H9 (cell line): ENCODE measurements at regions not wholly inside any gene's neighbourhood (a gene's known extent, or its start where the extent isn't known, plus 50 kb on each side); places are given as distances from the start of the nearest gene placed in this dataset.

Experiments used
- DNase-seq: peaks from one replicate; pipeline ENCODE4 v3.0.0-alpha.2; 2017
- H2AFZ ChIP-seq: one replicate; pipeline ENCODE4 v1.6.1; 2013; ENCODE audit warnings: mild to moderate bottlenecking, low read length, control low read depth, moderate library complexity
- H2AK5ac ChIP-seq: 2 replicates; pipeline ENCODE4 v1.6.1; 2013; ENCODE audit warnings: low read length, control low read depth, mixed read lengths; ENCODE audit not compliant: insufficient read length
- H2BK120ac ChIP-seq: one replicate; pipeline ENCODE4 v1.6.1; 2013; ENCODE audit warnings: low read depth, mild to moderate bottlenecking, low read length, control low read depth, inconsistent platforms; ENCODE audit not compliant: poor library complexity, severe bottlenecking
- H2BK12ac ChIP-seq: 2 replicates; pipeline ENCODE4 v1.6.1; 2013; ENCODE audit warnings: low read length, control low read depth, mixed read lengths, low read depth; ENCODE audit not compliant: insufficient read length
- H2BK15ac ChIP-seq: 2 replicates; pipeline ENCODE4 v1.6.1; 2013; ENCODE audit warnings: low read depth, low read length, control low read depth
- H2BK20ac ChIP-seq: one replicate; pipeline ENCODE4 v1.6.1; 2013; ENCODE audit warnings: low read depth, mild to moderate bottlenecking, low read length, control low read depth, inconsistent platforms; ENCODE audit not compliant: poor library complexity, severe bottlenecking
- H2BK5ac ChIP-seq: 2 replicates; pipeline ENCODE4 v1.6.1; 2013; ENCODE audit warnings: low read length, control low read depth, mixed read lengths; ENCODE audit not compliant: insufficient read length
- H3K14ac ChIP-seq: 2 replicates; pipeline ENCODE4 v1.6.1; 2013; ENCODE audit warnings: low read length, control low read depth; ENCODE audit not compliant: insufficient read depth
- H3K18ac ChIP-seq: 2 replicates; pipeline ENCODE4 v1.6.1; 2013; ENCODE audit warnings: low read depth, mild to moderate bottlenecking, mixed read lengths, low read length, control low read depth; ENCODE audit not compliant: insufficient read length
- H3K23ac ChIP-seq: 2 replicates; pipeline ENCODE4 v1.6.1; 2013; ENCODE audit warnings: low read length, control low read depth, mixed read lengths, low read depth; ENCODE audit not compliant: insufficient read length
- H3K23me2 ChIP-seq: 2 replicates; pipeline ENCODE4 v1.6.1; 2013; ENCODE audit warnings: low read depth, mild to moderate bottlenecking, mixed read lengths, low read length, control low read depth; ENCODE audit not compliant: insufficient read length, poor library complexity, severe bottlenecking
- H3K27ac ChIP-seq: 2 replicates; pipeline ENCODE4 v1.5.1; 2013; ENCODE audit warnings: low read length, control low read depth, mixed read lengths, low read depth; ENCODE audit not compliant: insufficient read length
- H3K27me3 ChIP-seq: 2 replicates; pipeline ENCODE4 v1.6.1; 2013; ENCODE audit warnings: low read length, control low read depth, inconsistent platforms; ENCODE audit not compliant: insufficient read depth
- H3K4ac ChIP-seq: 2 replicates; pipeline ENCODE4 v1.6.1; 2013; ENCODE audit warnings: low read depth, mild to moderate bottlenecking, control low read depth, inconsistent platforms, low read length, moderate library complexity
- H3K4me1 ChIP-seq: 2 replicates; pipeline ENCODE4 v1.6.1; 2013; ENCODE audit warnings: low read length, control low read depth, inconsistent platforms; ENCODE audit not compliant: insufficient read depth
- H3K4me2 ChIP-seq: 2 replicates; pipeline ENCODE4 v1.6.1; 2013; ENCODE audit warnings: low read length, control low read depth, mixed read lengths; ENCODE audit not compliant: insufficient read length, insufficient read depth
- H3K56ac ChIP-seq: 2 replicates; pipeline ENCODE4 v1.6.1; 2013; ENCODE audit warnings: low read depth, mild to moderate bottlenecking, mixed read lengths, low read length, control low read depth; ENCODE audit not compliant: insufficient read length
- H3K79me1 ChIP-seq: 2 replicates; pipeline ENCODE4 v1.6.1; 2013; ENCODE audit warnings: low read depth, mild to moderate bottlenecking, moderate library complexity, low read length, control low read depth, inconsistent platforms; ENCODE audit not compliant: insufficient read depth, poor library complexity, severe bottlenecking
- H3K79me2 ChIP-seq: 2 replicates; pipeline ENCODE4 v1.6.1; 2013; ENCODE audit warnings: low read length, control low read depth, inconsistent platforms; ENCODE audit not compliant: insufficient read depth
- H3K9ac ChIP-seq: 2 replicates; pipeline ENCODE4 v1.6.1; 2013; ENCODE audit warnings: low read length, control low read depth, mixed read lengths; ENCODE audit not compliant: insufficient read length; ENCODE audit errors: extremely low read depth
- H3K9me3 ChIP-seq: one replicate; pipeline ENCODE4 v1.6.1; 2013; ENCODE audit warnings: low read depth, low read length, inconsistent platforms; ENCODE audit not compliant: control insufficient read depth
- H3T11ph ChIP-seq: one replicate; pipeline ENCODE4 v1.6.1; 2013; ENCODE audit warnings: mild to moderate bottlenecking, low read length, control low read depth, inconsistent platforms
- H4K20me1 ChIP-seq: one replicate; pipeline ENCODE4 v1.6.1; 2013; ENCODE audit not compliant: control insufficient read depth, insufficient read length, insufficient read depth
- H4K5ac ChIP-seq: 2 replicates; pipeline ENCODE4 v1.6.1; 2013; ENCODE audit warnings: low read depth, mild to moderate bottlenecking, mixed read lengths, low read length, control low read depth; ENCODE audit not compliant: insufficient read length
- H4K8ac ChIP-seq: replicated peaks from 2 replicates; pipeline ENCODE4 v1.6.1; 2013; ENCODE audit warnings: low read length, control low read depth, mixed read lengths, low read depth; ENCODE audit not compliant: insufficient read length
- H4K91ac ChIP-seq: 2 replicates; pipeline ENCODE4 v1.6.1; 2013; ENCODE audit warnings: low read depth, mild to moderate bottlenecking, moderate library complexity, mixed read lengths, low read length, control low read depth; ENCODE audit not compliant: insufficient read length
- H3K27ac Mint-ChIP-seq, 3 experiments: 2 replicates in 2 of 3; 3 replicates in 1 of 3; pipeline ENCODE4 v1.8.0; 2020 to 2021; ENCODE audit warnings: mixed read lengths in 3 of 3, mild to moderate bottlenecking in 1 of 3, moderate library complexity in 1 of 3
- H3K27me3 Mint-ChIP-seq: 2 replicates; pipeline ENCODE4 v1.8.0; 2021; ENCODE audit warnings: low read depth, mild to moderate bottlenecking, moderate library complexity, mixed read lengths
- H3K36me3 Mint-ChIP-seq, 3 experiments: 2 replicates in 2 of 3; 3 replicates in 1 of 3; pipeline ENCODE4 v1.8.0; 2020 to 2021; ENCODE audit warnings: low read depth in 3 of 3, mixed read lengths in 3 of 3; ENCODE audit not compliant: insufficient read depth in 1 of 3
- H3K4me1 Mint-ChIP-seq, 2 experiments: 2 replicates each; pipeline ENCODE4 v1.8.0; 2020; ENCODE audit warnings: mixed read lengths in 2 of 2
- H3K4me3 Mint-ChIP-seq, 2 experiments: 2 replicates in 1 of 2; 3 replicates in 1 of 2; pipeline ENCODE4 v1.8.0; 2020 to 2021; ENCODE audit warnings: mild to moderate bottlenecking in 2 of 2, mixed read lengths in 2 of 2, moderate library complexity in 1 of 2
- H3K9me3 Mint-ChIP-seq, 2 experiments: 2 replicates in 1 of 2; 3 replicates in 1 of 2; pipeline ENCODE4 v1.8.0; 2020; ENCODE audit warnings: mild to moderate bottlenecking in 2 of 2, mixed read lengths in 2 of 2, moderate library complexity in 1 of 2
- WGBS: extraction: QIAGEN DNeasy Blood & Tissue Kit; methylation state at CpG from one replicate; pipeline ENCODE4 v1.1.7; 2013; ENCODE audit warnings: missing lambda C conversion rate, low lambda C conversion rate, mixed read lengths; ENCODE audit not compliant: insufficient read length; ENCODE audit errors: extremely low coverage; 5-methylcytosine and 5-hydroxymethylcytosine counted together
- TF ChIP-seq, protein P1 (sequence below): fragments of 200-600 bp; sonication (generic); conservative IDR thresholded peaks from 3 replicates; pipeline ENCODE4 v1.8.0; 2021; ENCODE audit warnings: antibody characterized with exemption, mild to moderate bottlenecking

DNA sequence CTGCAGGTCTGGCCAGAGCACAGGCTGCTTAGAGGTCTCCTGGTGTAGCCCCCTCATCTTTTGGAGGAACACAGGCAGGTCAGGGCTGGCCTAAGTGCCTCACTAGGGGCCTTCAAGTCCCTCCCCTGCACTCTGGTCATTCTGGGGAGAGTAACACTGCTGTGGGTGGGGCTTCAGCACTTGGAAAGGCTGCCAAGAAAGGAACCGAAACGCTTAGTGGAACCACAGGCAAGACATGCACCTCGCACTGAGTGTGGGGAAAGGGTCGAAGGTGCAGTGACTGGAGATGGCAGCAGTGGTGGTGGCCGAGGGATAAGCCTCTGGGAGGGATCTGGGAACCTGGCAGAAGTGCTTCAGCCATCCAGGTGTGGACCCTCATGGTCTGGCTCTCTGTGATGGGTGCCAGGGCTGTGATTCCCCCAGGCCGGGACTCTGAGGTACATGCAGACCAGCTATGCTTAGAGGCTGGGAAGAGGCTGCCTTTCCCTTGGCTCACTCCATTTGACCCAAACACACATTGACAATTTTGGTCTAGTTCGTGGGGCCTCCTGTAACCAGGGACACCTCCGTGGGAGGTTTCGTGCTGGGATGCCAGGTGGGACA is 182.9 kb upstream of the CSF3R start:
- peaks cover 11% of the 10 kb centered on the region; the same call in 1 of the 2 replicates for H3K27me3 Mint-ChIP-seq
- Histone ChIP-seq H3K79me1 (no peaks in the 10 kb centered on the region), H2BK15ac (no peak overlapping the region), H3K9me3 (no peaks in the 10 kb centered on the region), H2BK5ac (no peak overlapping the region), H2BK120ac (no peak overlapping the region), H3K56ac (no peak overlapping the region), H3K27ac (no peak overlapping the region), H4K20me1 (no peaks in the 10 kb centered on the region), H3K18ac (no peak overlapping the region), H4K5ac (no peak overlapping the region), H3K4me1 (no peaks in the 10 kb centered on the region), H4K91ac (no peak overlapping the region), H2AFZ (no peak overlapping the region), H2BK12ac (no peak overlapping the region), H3T11ph (no peak overlapping the region), H3K79me2 (no peaks in the 10 kb centered on the region), H2AK5ac (no peak overlapping the region), H3K23me2 (no peaks in the 10 kb centered on the region), H3K9ac (no peak overlapping the region), H3K23ac (no peak overlapping the region), H4K8ac (no peak overlapping the region), H3K14ac (no peak overlapping the region), H3K4me2 (no peak overlapping the region), H2BK20ac (no peak overlapping the region), H3K27me3 (no peaks in the 10 kb centered on the region), H3K4ac (no peak overlapping the region)
- no peak overlapping the region for H3K4me3 Mint-ChIP-seq
- H3K27ac Mint-ChIP-seq, result no peak overlapping the region
- TF ChIP-seq, protein P1, sequence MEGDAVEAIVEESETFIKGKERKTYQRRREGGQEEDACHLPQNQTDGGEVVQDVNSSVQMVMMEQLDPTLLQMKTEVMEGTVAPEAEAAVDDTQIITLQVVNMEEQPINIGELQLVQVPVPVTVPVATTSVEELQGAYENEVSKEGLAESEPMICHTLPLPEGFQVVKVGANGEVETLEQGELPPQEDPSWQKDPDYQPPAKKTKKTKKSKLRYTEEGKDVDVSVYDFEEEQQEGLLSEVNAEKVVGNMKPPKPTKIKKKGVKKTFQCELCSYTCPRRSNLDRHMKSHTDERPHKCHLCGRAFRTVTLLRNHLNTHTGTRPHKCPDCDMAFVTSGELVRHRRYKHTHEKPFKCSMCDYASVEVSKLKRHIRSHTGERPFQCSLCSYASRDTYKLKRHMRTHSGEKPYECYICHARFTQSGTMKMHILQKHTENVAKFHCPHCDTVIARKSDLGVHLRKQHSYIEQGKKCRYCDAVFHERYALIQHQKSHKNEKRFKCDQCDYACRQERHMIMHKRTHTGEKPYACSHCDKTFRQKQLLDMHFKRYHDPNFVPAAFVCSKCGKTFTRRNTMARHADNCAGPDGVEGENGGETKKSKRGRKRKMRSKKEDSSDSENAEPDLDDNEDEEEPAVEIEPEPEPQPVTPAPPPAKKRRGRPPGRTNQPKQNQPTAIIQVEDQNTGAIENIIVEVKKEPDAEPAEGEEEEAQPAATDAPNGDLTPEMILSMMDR, result no peak
- H3K4me1 Mint-ChIP-seq, result peaks cover 0 to 15% of the 10 kb centered on the region in 2 experiments; a peak in 1 of 4 replicates
- no CpG with 5 or more reads among the region's 9 CpGs for WGBS
- no peak for DNase-seq
- no peaks in the 10 kb centered on the region for H3K36me3 Mint-ChIP-seq
- H3K9me3 Mint-ChIP-seq, result no peaks in the 10 kb centered on the region
